ENCODE measurements at regions not wholly inside any gene's neighbourhood (a gene's known extent, or its start where the extent isn't known, plus 50 kb on each side); places are given as distances from the start of the nearest gene placed in this dataset.

DNA sequence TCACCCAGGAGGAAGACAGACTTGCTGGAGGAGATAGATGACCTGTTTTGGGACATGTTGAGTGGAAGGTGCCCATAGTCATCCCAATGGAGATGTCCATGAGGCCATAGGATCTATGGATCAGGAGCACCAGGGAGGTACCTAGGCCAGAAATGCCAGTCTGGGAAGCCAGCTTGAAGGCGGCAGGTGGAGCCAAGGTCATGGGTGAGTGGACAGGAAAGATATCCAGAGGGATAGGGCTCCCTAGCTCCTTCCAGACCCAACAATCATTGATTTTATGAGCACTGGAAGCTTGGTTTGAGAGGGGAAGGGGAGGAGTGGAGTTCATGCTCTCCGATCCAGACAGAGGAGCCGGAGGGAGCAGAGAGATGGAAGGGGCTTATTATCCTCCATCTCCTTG, 252.6 kb downstream of the CDK5RAP2 start:
- TF ChIP-seq, protein P1, sequence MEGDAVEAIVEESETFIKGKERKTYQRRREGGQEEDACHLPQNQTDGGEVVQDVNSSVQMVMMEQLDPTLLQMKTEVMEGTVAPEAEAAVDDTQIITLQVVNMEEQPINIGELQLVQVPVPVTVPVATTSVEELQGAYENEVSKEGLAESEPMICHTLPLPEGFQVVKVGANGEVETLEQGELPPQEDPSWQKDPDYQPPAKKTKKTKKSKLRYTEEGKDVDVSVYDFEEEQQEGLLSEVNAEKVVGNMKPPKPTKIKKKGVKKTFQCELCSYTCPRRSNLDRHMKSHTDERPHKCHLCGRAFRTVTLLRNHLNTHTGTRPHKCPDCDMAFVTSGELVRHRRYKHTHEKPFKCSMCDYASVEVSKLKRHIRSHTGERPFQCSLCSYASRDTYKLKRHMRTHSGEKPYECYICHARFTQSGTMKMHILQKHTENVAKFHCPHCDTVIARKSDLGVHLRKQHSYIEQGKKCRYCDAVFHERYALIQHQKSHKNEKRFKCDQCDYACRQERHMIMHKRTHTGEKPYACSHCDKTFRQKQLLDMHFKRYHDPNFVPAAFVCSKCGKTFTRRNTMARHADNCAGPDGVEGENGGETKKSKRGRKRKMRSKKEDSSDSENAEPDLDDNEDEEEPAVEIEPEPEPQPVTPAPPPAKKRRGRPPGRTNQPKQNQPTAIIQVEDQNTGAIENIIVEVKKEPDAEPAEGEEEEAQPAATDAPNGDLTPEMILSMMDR (IDR thresholded peaks at IDR 0.05): no peak
- TF ChIP-seq, protein P2, sequence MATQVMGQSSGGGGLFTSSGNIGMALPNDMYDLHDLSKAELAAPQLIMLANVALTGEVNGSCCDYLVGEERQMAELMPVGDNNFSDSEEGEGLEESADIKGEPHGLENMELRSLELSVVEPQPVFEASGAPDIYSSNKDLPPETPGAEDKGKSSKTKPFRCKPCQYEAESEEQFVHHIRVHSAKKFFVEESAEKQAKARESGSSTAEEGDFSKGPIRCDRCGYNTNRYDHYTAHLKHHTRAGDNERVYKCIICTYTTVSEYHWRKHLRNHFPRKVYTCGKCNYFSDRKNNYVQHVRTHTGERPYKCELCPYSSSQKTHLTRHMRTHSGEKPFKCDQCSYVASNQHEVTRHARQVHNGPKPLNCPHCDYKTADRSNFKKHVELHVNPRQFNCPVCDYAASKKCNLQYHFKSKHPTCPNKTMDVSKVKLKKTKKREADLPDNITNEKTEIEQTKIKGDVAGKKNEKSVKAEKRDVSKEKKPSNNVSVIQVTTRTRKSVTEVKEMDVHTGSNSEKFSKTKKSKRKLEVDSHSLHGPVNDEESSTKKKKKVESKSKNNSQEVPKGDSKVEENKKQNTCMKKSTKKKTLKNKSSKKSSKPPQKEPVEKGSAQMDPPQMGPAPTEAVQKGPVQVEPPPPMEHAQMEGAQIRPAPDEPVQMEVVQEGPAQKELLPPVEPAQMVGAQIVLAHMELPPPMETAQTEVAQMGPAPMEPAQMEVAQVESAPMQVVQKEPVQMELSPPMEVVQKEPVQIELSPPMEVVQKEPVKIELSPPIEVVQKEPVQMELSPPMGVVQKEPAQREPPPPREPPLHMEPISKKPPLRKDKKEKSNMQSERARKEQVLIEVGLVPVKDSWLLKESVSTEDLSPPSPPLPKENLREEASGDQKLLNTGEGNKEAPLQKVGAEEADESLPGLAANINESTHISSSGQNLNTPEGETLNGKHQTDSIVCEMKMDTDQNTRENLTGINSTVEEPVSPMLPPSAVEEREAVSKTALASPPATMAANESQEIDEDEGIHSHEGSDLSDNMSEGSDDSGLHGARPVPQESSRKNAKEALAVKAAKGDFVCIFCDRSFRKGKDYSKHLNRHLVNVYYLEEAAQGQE (IDR thresholded peaks at IDR 0.05; ENCODE audit: insufficient read depth in 1 of 2, low read depth in 2 of 2, low read length in 1 of 2): no peak
- no peak for TF ChIP-seq POLR2AphosphoS5 (IDR thresholded peaks at IDR 0.05; ENCODE audit: low read depth, low read length)
